Testis (tissue), 2 donors: ENCODE measurements at regions not wholly inside any gene's neighbourhood (a gene's known extent, or its start where the extent isn't known, plus 50 kb on each side); places are given as distances from the start of the nearest gene placed in this dataset.

ENCODE experiments used
- CTCF ChIP-seq, 3 experiments: fragments of 450-650 bp in 2 of 3; fragments of 200-600 bp in 1 of 3; sonication (generic) in 1 of 3; IDR thresholded peaks; one replicate each; pipeline ENCODE4 v1.5.1; 2016 to 2019; ENCODE audit warnings: antibody characterized with exemption in 3 of 3, mild to moderate bottlenecking in 2 of 3, moderate library complexity in 1 of 3
- POLR2A ChIP-seq: fragments of 450-650 bp; IDR thresholded peaks from one replicate; pipeline ENCODE4 v1.6.1; 2017; ENCODE audit warnings: antibody characterized with exemption, mild to moderate bottlenecking, moderate library complexity

GRCh38 chr2:216555274-216555673 is 56.6 kb downstream of the RPL37A start:
- no peak for TF ChIP-seq CTCF (IDR thresholded peaks at IDR 0.05)
- no peak for TF ChIP-seq POLR2A
